H9 (cell line): ENCODE measurements at regions not wholly inside any gene's neighbourhood (a gene's known extent, or its start where the extent isn't known, plus 50 kb on each side); places are given as distances from the start of the nearest gene placed in this dataset.
"Not testable (repeated sequence)": the region's sequence is repeated elsewhere in the genome, so short reads cannot be mapped to it uniquely, and the experiment has no call there.

Source experiments
- DNase-seq: peaks from one replicate; pipeline ENCODE4 v3.0.0-alpha.2; 2017
- H2AFZ ChIP-seq: one replicate; pipeline ENCODE4 v1.6.1; 2013; ENCODE audit warnings: mild to moderate bottlenecking, low read length, control low read depth, moderate library complexity
- H2AK5ac ChIP-seq: 2 replicates; pipeline ENCODE4 v1.6.1; 2013; ENCODE audit warnings: low read length, control low read depth, mixed read lengths; ENCODE audit not compliant: insufficient read length
- H2BK120ac ChIP-seq: one replicate; pipeline ENCODE4 v1.6.1; 2013; ENCODE audit warnings: low read depth, mild to moderate bottlenecking, low read length, control low read depth, inconsistent platforms; ENCODE audit not compliant: poor library complexity, severe bottlenecking
- H2BK12ac ChIP-seq: 2 replicates; pipeline ENCODE4 v1.6.1; 2013; ENCODE audit warnings: low read length, control low read depth, mixed read lengths, low read depth; ENCODE audit not compliant: insufficient read length
- H2BK15ac ChIP-seq: 2 replicates; pipeline ENCODE4 v1.6.1; 2013; ENCODE audit warnings: low read depth, low read length, control low read depth
- H2BK20ac ChIP-seq: one replicate; pipeline ENCODE4 v1.6.1; 2013; ENCODE audit warnings: low read depth, mild to moderate bottlenecking, low read length, control low read depth, inconsistent platforms; ENCODE audit not compliant: poor library complexity, severe bottlenecking
- H2BK5ac ChIP-seq: 2 replicates; pipeline ENCODE4 v1.6.1; 2013; ENCODE audit warnings: low read length, control low read depth, mixed read lengths; ENCODE audit not compliant: insufficient read length
- H3K14ac ChIP-seq: 2 replicates; pipeline ENCODE4 v1.6.1; 2013; ENCODE audit warnings: low read length, control low read depth; ENCODE audit not compliant: insufficient read depth
- H3K18ac ChIP-seq: 2 replicates; pipeline ENCODE4 v1.6.1; 2013; ENCODE audit warnings: low read depth, mild to moderate bottlenecking, mixed read lengths, low read length, control low read depth; ENCODE audit not compliant: insufficient read length
- H3K23ac ChIP-seq: 2 replicates; pipeline ENCODE4 v1.6.1; 2013; ENCODE audit warnings: low read length, control low read depth, mixed read lengths, low read depth; ENCODE audit not compliant: insufficient read length
- H3K23me2 ChIP-seq: 2 replicates; pipeline ENCODE4 v1.6.1; 2013; ENCODE audit warnings: low read depth, mild to moderate bottlenecking, mixed read lengths, low read length, control low read depth; ENCODE audit not compliant: insufficient read length, poor library complexity, severe bottlenecking
- H3K27ac ChIP-seq: 2 replicates; pipeline ENCODE4 v1.5.1; 2013; ENCODE audit warnings: low read length, control low read depth, mixed read lengths, low read depth; ENCODE audit not compliant: insufficient read length
- H3K27me3 ChIP-seq: 2 replicates; pipeline ENCODE4 v1.6.1; 2013; ENCODE audit warnings: low read length, control low read depth, inconsistent platforms; ENCODE audit not compliant: insufficient read depth
- H3K4ac ChIP-seq: 2 replicates; pipeline ENCODE4 v1.6.1; 2013; ENCODE audit warnings: low read depth, mild to moderate bottlenecking, control low read depth, inconsistent platforms, low read length, moderate library complexity
- H3K4me1 ChIP-seq: 2 replicates; pipeline ENCODE4 v1.6.1; 2013; ENCODE audit warnings: low read length, control low read depth, inconsistent platforms; ENCODE audit not compliant: insufficient read depth
- H3K4me2 ChIP-seq: 2 replicates; pipeline ENCODE4 v1.6.1; 2013; ENCODE audit warnings: low read length, control low read depth, mixed read lengths; ENCODE audit not compliant: insufficient read length, insufficient read depth
- H3K56ac ChIP-seq: 2 replicates; pipeline ENCODE4 v1.6.1; 2013; ENCODE audit warnings: low read depth, mild to moderate bottlenecking, mixed read lengths, low read length, control low read depth; ENCODE audit not compliant: insufficient read length
- H3K79me1 ChIP-seq: 2 replicates; pipeline ENCODE4 v1.6.1; 2013; ENCODE audit warnings: low read depth, mild to moderate bottlenecking, moderate library complexity, low read length, control low read depth, inconsistent platforms; ENCODE audit not compliant: insufficient read depth, poor library complexity, severe bottlenecking
- H3K79me2 ChIP-seq: 2 replicates; pipeline ENCODE4 v1.6.1; 2013; ENCODE audit warnings: low read length, control low read depth, inconsistent platforms; ENCODE audit not compliant: insufficient read depth
- H3K9ac ChIP-seq: 2 replicates; pipeline ENCODE4 v1.6.1; 2013; ENCODE audit warnings: low read length, control low read depth, mixed read lengths; ENCODE audit not compliant: insufficient read length; ENCODE audit errors: extremely low read depth
- H3K9me3 ChIP-seq: one replicate; pipeline ENCODE4 v1.6.1; 2013; ENCODE audit warnings: low read depth, low read length, inconsistent platforms; ENCODE audit not compliant: control insufficient read depth
- H3T11ph ChIP-seq: one replicate; pipeline ENCODE4 v1.6.1; 2013; ENCODE audit warnings: mild to moderate bottlenecking, low read length, control low read depth, inconsistent platforms
- H4K20me1 ChIP-seq: one replicate; pipeline ENCODE4 v1.6.1; 2013; ENCODE audit not compliant: control insufficient read depth, insufficient read length, insufficient read depth
- H4K5ac ChIP-seq: 2 replicates; pipeline ENCODE4 v1.6.1; 2013; ENCODE audit warnings: low read depth, mild to moderate bottlenecking, mixed read lengths, low read length, control low read depth; ENCODE audit not compliant: insufficient read length
- H4K8ac ChIP-seq: replicated peaks from 2 replicates; pipeline ENCODE4 v1.6.1; 2013; ENCODE audit warnings: low read length, control low read depth, mixed read lengths, low read depth; ENCODE audit not compliant: insufficient read length
- H4K91ac ChIP-seq: 2 replicates; pipeline ENCODE4 v1.6.1; 2013; ENCODE audit warnings: low read depth, mild to moderate bottlenecking, moderate library complexity, mixed read lengths, low read length, control low read depth; ENCODE audit not compliant: insufficient read length
- H3K27ac Mint-ChIP-seq, 3 experiments: 2 replicates in 2 of 3; 3 replicates in 1 of 3; pipeline ENCODE4 v1.8.0; 2020 to 2021; ENCODE audit warnings: mixed read lengths in 3 of 3, mild to moderate bottlenecking in 1 of 3, moderate library complexity in 1 of 3
- H3K27me3 Mint-ChIP-seq: 2 replicates; pipeline ENCODE4 v1.8.0; 2021; ENCODE audit warnings: low read depth, mild to moderate bottlenecking, moderate library complexity, mixed read lengths
- H3K36me3 Mint-ChIP-seq, 3 experiments: 2 replicates in 2 of 3; 3 replicates in 1 of 3; pipeline ENCODE4 v1.8.0; 2020 to 2021; ENCODE audit warnings: low read depth in 3 of 3, mixed read lengths in 3 of 3; ENCODE audit not compliant: insufficient read depth in 1 of 3
- H3K4me1 Mint-ChIP-seq, 2 experiments: 2 replicates each; pipeline ENCODE4 v1.8.0; 2020; ENCODE audit warnings: mixed read lengths in 2 of 2
- H3K4me3 Mint-ChIP-seq, 2 experiments: 2 replicates in 1 of 2; 3 replicates in 1 of 2; pipeline ENCODE4 v1.8.0; 2020 to 2021; ENCODE audit warnings: mild to moderate bottlenecking in 2 of 2, mixed read lengths in 2 of 2, moderate library complexity in 1 of 2
- H3K9me3 Mint-ChIP-seq, 2 experiments: 2 replicates in 1 of 2; 3 replicates in 1 of 2; pipeline ENCODE4 v1.8.0; 2020; ENCODE audit warnings: mild to moderate bottlenecking in 2 of 2, mixed read lengths in 2 of 2, moderate library complexity in 1 of 2
- WGBS: extraction: QIAGEN DNeasy Blood & Tissue Kit; methylation state at CpG from one replicate; pipeline ENCODE4 v1.1.7; 2013; ENCODE audit warnings: missing lambda C conversion rate, low lambda C conversion rate, mixed read lengths; ENCODE audit not compliant: insufficient read length; ENCODE audit errors: extremely low coverage; 5-methylcytosine and 5-hydroxymethylcytosine counted together
- TF ChIP-seq, protein P1 (sequence below): fragments of 200-600 bp; sonication (generic); conservative IDR thresholded peaks from 3 replicates; pipeline ENCODE4 v1.8.0; 2021; ENCODE audit warnings: antibody characterized with exemption, mild to moderate bottlenecking

DNA sequence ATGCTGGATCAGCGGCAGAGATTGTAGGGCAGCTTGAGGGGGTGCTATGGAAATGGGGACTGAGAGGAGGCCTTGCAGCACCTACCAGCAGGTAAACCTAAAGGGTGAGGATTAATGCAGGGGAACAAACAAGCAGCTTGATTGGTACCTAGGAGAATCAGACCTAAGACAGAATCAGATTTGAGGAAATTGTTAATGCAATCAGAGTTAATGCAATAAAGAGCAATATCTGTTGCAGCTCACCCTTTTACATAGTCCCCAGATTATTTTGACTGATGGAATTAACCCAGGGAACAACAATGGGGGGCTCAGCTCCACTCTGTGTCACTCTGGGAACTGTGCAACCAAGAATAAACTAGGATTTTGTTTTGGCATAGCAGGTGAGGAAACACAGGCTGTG lies 64.5 kb downstream of the ZC3H11B start:
- DNase-seq: no peak
- Mint-ChIP-seq H3K27ac (no peak overlapping the region), H3K9me3 (peaks cover 4 to 6% of the 10 kb centered on the region in 2 experiments), H3K36me3 (peaks cover 3 to 12% (median 5%) of the 10 kb centered on the region in 3 experiments), H3K4me3 (no peak overlapping the region), H3K27me3 (no peaks in the 10 kb centered on the region), H3K4me1 (peaks cover 15 to 21% of the 10 kb centered on the region in 2 experiments)
- Histone ChIP-seq H3K23me2 (no peaks in the 10 kb centered on the region), H2BK15ac (no peak overlapping the region), H4K20me1 (no peaks in the 10 kb centered on the region), H3K4ac (no peak overlapping the region), H3K27ac (no peak overlapping the region), H2BK120ac (no peak overlapping the region), H3K79me1 (no peaks in the 10 kb centered on the region), H2BK12ac (no peak overlapping the region), H4K8ac (no peak overlapping the region), H2BK5ac (no peak overlapping the region), H3K79me2 (no peaks in the 10 kb centered on the region), H4K91ac (no peak overlapping the region), H3T11ph (no peak overlapping the region), H3K4me2 (no peak overlapping the region), H4K5ac (no peak overlapping the region), H2AK5ac (no peak overlapping the region), H3K23ac (no peak overlapping the region), H3K9ac (no peak overlapping the region), H2AFZ (no peak overlapping the region), H3K56ac (no peak overlapping the region), H2BK20ac (no peak overlapping the region), H3K9me3 (no peaks in the 10 kb centered on the region), H3K4me1 (no peaks in the 10 kb centered on the region; the same call in 1 of the 2 replicates), H3K27me3 (no peaks in the 10 kb centered on the region), H3K14ac (no peak overlapping the region), H3K18ac (no peak overlapping the region)
- no CpG with 5 or more reads among the region's 1 CpG for WGBS
- TF ChIP-seq, protein P1, sequence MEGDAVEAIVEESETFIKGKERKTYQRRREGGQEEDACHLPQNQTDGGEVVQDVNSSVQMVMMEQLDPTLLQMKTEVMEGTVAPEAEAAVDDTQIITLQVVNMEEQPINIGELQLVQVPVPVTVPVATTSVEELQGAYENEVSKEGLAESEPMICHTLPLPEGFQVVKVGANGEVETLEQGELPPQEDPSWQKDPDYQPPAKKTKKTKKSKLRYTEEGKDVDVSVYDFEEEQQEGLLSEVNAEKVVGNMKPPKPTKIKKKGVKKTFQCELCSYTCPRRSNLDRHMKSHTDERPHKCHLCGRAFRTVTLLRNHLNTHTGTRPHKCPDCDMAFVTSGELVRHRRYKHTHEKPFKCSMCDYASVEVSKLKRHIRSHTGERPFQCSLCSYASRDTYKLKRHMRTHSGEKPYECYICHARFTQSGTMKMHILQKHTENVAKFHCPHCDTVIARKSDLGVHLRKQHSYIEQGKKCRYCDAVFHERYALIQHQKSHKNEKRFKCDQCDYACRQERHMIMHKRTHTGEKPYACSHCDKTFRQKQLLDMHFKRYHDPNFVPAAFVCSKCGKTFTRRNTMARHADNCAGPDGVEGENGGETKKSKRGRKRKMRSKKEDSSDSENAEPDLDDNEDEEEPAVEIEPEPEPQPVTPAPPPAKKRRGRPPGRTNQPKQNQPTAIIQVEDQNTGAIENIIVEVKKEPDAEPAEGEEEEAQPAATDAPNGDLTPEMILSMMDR: no peak

DNA sequence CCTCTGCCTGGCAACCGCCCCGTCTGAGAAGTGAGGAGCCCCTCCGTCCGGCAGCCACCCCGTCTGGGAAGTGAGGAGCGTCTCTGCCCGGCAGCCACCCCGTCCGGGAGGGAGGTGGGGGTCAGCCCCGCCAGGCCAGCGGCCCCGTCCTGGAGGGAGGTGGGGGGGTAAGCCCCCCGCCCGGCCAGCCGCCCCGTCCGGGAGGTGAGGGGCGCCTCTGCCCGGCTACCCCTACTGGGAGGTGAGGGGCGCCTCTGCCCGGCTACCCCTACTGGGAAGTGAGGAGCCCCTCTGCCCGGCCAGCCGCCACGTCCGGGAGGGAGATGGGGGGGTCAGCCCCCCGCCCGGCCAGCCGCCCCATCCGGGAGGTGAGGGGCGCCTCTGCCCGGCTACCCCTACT lies 67.1 kb downstream of the ZC3H11B start:
- not testable (repeated sequence) for H3K18ac ChIP-seq, H2AFZ ChIP-seq, H3K23ac ChIP-seq, H4K5ac ChIP-seq, H3K9ac ChIP-seq, H3K23me2 ChIP-seq, H2BK20ac ChIP-seq, H3K9me3 ChIP-seq, H3K14ac ChIP-seq, H3K56ac ChIP-seq, H3K27ac ChIP-seq, H3K4me2 ChIP-seq, H3K79me2 ChIP-seq, H2BK15ac ChIP-seq, H3T11ph ChIP-seq, H3K27me3 Mint-ChIP-seq, H2BK5ac ChIP-seq, H4K20me1 ChIP-seq, DNase-seq, H3K4ac ChIP-seq, H2BK120ac ChIP-seq, H3K4me1 ChIP-seq, H2AK5ac ChIP-seq, H3K27ac Mint-ChIP-seq, H2BK12ac ChIP-seq, H3K27me3 ChIP-seq, H4K8ac ChIP-seq, H3K79me1 ChIP-seq, H3K9me3 Mint-ChIP-seq, H3K4me3 Mint-ChIP-seq, H4K91ac ChIP-seq
- H3K4me1 Mint-ChIP-seq: peaks cover 9 to 20% of the 10 kb centered on the region in 2 experiments
- H3K36me3 Mint-ChIP-seq: peaks cover 3 to 12% (median 5%) of the 10 kb centered on the region in 3 experiments
- WGBS: no CpG with 5 or more reads among the region's 31 CpGs
